ENCODE measurements at regions not wholly inside any gene's neighbourhood (a gene's known extent, or its start where the extent isn't known, plus 50 kb on each side); places are given as distances from the start of the nearest gene placed in this dataset.

GRCh38 chr2:51791496-51791895 lies 759.6 kb upstream of the NRXN1 start:
- H3K27ac ChIP-seq, result no peak overlapping the region
- 91 to 100% methylated on average over 1 to 3 of the region's 3 CpGs for WGBS, 2 donors (ENCODE audit: low coverage in 1 of 2)
- H3K4me1 ChIP-seq, result no peaks in the 10 kb centered on the region
- no peaks in the 10 kb centered on the region for H3K36me3 ChIP-seq
- no peak overlapping the region for H3K4me3 ChIP-seq
- no peak for ATAC-seq
- no peaks in the 10 kb centered on the region for H3K27me3 ChIP-seq
- TF ChIP-seq CTCF (IDR thresholded peaks at IDR 0.05), result no peak
- no peak for TF ChIP-seq POLR2AphosphoS5 (IDR thresholded peaks at IDR 0.05)
- TF ChIP-seq EP300 (IDR thresholded peaks at IDR 0.05), result no peak
- TF ChIP-seq POLR2A (IDR thresholded peaks at IDR 0.05), result no peak
- no peaks in the 10 kb centered on the region for H3K9me3 ChIP-seq

GRCh38 chr2:51790854-51791253 lies 758.9 kb upstream of the NRXN1 start:
- 81 to 85% methylated on average over 2 of the region's 2 CpGs for WGBS, 2 donors (ENCODE audit: low coverage in 1 of 2)
- TF ChIP-seq POLR2A (IDR thresholded peaks at IDR 0.05) (no peak), EP300 (IDR thresholded peaks at IDR 0.05) (no peak), POLR2AphosphoS5 (IDR thresholded peaks at IDR 0.05) (no peak), CTCF (IDR thresholded peaks at IDR 0.05) (no peak)
- Histone ChIP-seq H3K9me3 (no peaks in the 10 kb centered on the region), H3K27ac (no peak overlapping the region), H3K27me3 (no peaks in the 10 kb centered on the region), H3K4me1 (no peaks in the 10 kb centered on the region), H3K4me3 (no peak overlapping the region), H3K36me3 (no peaks in the 10 kb centered on the region)
- ATAC-seq, result no peak

GRCh38 chr2:51789918-51790317 lies 758.0 kb upstream of the NRXN1 start:
- Histone ChIP-seq H3K4me1 (no peaks in the 10 kb centered on the region), H3K9me3 (no peaks in the 10 kb centered on the region), H3K27ac (no peak overlapping the region), H3K4me3 (no peak overlapping the region), H3K36me3 (no peaks in the 10 kb centered on the region), H3K27me3 (no peaks in the 10 kb centered on the region)
- TF ChIP-seq EP300 (IDR thresholded peaks at IDR 0.05) (no peak), POLR2AphosphoS5 (IDR thresholded peaks at IDR 0.05) (no peak), POLR2A (IDR thresholded peaks at IDR 0.05) (no peak), CTCF (IDR thresholded peaks at IDR 0.05) (no peak)
- 80 to 85% methylated on average over 2 of the region's 2 CpGs for WGBS, 2 donors (ENCODE audit: low coverage in 1 of 2)
- ATAC-seq, result no peak

GRCh38 chr2:51782921-51783765 lies 751.2 kb upstream of the NRXN1 start:
- TF ChIP-seq POLR2AphosphoS5 (IDR thresholded peaks at IDR 0.05) (no peak), EP300 (IDR thresholded peaks at IDR 0.05) (no peak), POLR2A (IDR thresholded peaks at IDR 0.05) (no peak)
- peaks cover 0 to 5% (median 0%) of the 10 kb centered on the region in 3 donors for H3K4me1 ChIP-seq
- no peaks in the 10 kb centered on the region for H3K27me3 ChIP-seq
- 50 to 51% methylated on average over 6 of the region's 6 CpGs for WGBS, 2 donors (ENCODE audit: low coverage in 1 of 2)
- H3K9me3 ChIP-seq, result no peaks in the 10 kb centered on the region
- H3K4me3 ChIP-seq, result no peak overlapping the region
- H3K36me3 ChIP-seq, result no peaks in the 10 kb centered on the region
- no peak for ATAC-seq
- H3K27ac ChIP-seq, result no peak overlapping the region

GRCh38 chr2:51781691-51782090 lies 749.8 kb upstream of the NRXN1 start:
- Histone ChIP-seq H3K27me3 (no peaks in the 10 kb centered on the region), H3K4me1 (peaks cover 0 to 5% (median 0%) of the 10 kb centered on the region in 3 donors), H3K36me3 (no peaks in the 10 kb centered on the region), H3K9me3 (no peaks in the 10 kb centered on the region), H3K4me3 (no peak overlapping the region), H3K27ac (no peak overlapping the region)
- WGBS, 2 donors (ENCODE audit: low coverage in 1 of 2), result 90 to 94% methylated on average over 4 of the region's 4 CpGs
- no peak for ATAC-seq
- no peak for TF ChIP-seq POLR2A (IDR thresholded peaks at IDR 0.05)
- no peak for TF ChIP-seq CTCF (IDR thresholded peaks at IDR 0.05)
- no peak for TF ChIP-seq EP300 (IDR thresholded peaks at IDR 0.05)
- TF ChIP-seq POLR2AphosphoS5 (IDR thresholded peaks at IDR 0.05), result no peak
